ENCODE measurements at regions not wholly inside any gene's neighbourhood (a gene's known extent, or its start where the extent isn't known, plus 50 kb on each side); places are given as distances from the start of the nearest gene placed in this dataset.
"Not testable (repeated sequence)": the region's sequence is repeated elsewhere in the genome, so short reads cannot be mapped to it uniquely, and the experiment has no call there.

DNA sequence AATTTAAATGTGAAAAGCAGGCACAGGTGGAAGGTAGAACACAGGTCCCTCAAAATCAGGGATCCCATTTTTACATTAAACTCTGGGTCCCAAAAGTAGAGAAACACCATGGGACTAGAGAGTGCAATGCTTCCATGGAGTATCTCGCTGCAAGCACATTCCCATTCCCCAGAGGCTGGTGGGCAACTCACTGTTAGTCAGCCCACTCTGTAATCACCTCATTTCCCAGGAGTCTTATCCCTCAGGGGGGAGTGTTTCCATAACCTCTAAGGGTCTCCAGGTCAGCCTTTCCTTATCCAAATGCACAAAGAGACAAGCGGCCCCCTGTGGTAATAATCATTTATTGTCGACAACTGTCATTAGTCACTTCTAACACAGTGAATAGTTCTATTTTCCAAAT, 490.1 kb upstream of the LRRC7 start:
- FAIRE-seq (no peak), DNase-seq (ENCODE audit: insufficient read length, low spot score) (no peak)
- TF ChIP-seq, protein P1, sequence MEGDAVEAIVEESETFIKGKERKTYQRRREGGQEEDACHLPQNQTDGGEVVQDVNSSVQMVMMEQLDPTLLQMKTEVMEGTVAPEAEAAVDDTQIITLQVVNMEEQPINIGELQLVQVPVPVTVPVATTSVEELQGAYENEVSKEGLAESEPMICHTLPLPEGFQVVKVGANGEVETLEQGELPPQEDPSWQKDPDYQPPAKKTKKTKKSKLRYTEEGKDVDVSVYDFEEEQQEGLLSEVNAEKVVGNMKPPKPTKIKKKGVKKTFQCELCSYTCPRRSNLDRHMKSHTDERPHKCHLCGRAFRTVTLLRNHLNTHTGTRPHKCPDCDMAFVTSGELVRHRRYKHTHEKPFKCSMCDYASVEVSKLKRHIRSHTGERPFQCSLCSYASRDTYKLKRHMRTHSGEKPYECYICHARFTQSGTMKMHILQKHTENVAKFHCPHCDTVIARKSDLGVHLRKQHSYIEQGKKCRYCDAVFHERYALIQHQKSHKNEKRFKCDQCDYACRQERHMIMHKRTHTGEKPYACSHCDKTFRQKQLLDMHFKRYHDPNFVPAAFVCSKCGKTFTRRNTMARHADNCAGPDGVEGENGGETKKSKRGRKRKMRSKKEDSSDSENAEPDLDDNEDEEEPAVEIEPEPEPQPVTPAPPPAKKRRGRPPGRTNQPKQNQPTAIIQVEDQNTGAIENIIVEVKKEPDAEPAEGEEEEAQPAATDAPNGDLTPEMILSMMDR (IDR thresholded peaks at IDR 0.05; ENCODE audit: insufficient read depth, missing control alignments), result no peak

DNA sequence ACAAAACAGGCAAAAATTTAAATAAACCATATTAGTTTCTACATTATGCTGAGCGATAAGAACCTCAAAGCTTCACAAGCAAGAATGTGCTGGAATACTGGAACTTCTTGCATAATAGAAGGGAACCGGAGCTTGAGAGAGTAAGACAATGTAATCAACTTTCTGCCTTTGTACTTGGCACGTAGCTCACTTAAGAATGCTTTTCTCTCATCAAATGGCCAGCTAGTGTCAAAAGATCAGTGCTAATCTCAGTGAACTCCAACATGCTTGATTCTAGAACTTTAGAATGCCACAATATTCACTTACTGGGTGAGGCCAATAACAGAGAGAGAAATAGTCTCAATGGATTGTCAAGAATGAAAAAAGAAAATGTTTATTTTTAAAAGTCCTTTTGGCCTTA, 486.1 kb upstream of the LRRC7 start:
- no peak for FAIRE-seq
- TF ChIP-seq, protein P1 (IDR thresholded peaks at IDR 0.05; ENCODE audit: insufficient read depth, missing control alignments), result no peak
- no peak for DNase-seq (ENCODE audit: insufficient read length, low spot score)

DNA sequence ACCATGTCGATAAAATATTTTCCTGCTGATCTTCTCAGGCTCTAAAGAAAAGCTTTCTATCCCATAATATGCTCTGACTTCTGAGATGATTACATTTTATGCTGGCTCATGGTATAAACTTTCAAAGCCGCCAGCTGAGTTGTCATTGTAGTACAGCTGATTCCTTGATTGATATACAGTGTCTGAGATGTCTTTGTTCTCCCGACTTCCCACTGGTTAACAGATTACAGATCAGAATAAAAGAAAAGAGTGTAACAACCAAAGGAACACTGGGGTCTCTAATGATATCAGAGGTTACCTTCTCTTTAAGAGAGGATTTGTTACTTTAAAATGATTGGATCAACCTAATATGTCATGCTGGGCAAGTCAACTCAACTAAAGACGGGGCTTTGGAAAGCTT, 485.4 kb upstream of the LRRC7 start:
- no peak for FAIRE-seq
- no peak for DNase-seq (ENCODE audit: insufficient read length, low spot score)
- TF ChIP-seq, protein P1 (IDR thresholded peaks at IDR 0.05; ENCODE audit: insufficient read depth, missing control alignments), result no peak

DNA sequence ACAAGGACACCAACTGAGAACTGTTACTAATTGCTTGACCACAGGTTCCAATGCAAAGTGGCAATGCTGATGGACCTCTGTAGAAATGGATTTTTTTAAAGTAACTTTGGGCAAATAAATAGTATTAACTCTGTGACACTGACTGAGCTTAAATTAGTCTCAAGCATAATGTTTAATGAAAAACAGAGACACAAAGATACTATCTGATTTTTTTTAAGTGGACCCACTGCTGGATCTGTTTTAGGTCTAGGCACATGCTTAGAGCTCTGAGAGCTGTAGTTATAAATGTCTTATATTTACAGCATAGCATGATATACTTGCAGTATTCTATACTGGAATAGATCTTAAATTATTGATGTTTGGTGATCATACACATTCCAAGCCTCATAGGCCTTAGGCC, 481.6 kb upstream of the LRRC7 start:
- TF ChIP-seq, protein P1 (IDR thresholded peaks at IDR 0.05; ENCODE audit: insufficient read depth, missing control alignments), result no peak
- FAIRE-seq (no peak), DNase-seq (ENCODE audit: insufficient read length, low spot score) (no peak)

DNA sequence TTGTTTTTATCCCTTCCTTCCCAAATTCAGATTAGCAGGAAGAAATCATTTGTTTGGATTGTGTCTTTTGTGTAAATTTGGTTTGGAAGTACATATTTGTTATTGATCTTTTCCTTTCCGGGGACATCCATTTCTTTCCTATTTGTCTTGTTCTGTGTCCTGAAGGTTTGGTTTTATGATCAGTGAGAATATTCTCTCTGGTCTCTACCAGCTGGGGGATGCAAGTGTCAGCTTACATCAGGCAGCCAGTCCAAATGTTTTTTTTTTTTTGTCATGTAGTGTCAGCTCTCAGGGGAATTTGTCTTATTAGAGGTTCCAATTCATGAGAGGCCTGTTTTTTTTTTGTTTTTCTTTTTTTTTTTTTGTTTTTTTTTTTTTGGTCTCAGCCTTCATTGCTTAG, 479.2 kb upstream of the LRRC7 start:
- DNase-seq (ENCODE audit: insufficient read length, low spot score), result no peak
- FAIRE-seq, result no peak
- TF ChIP-seq, protein P1 (IDR thresholded peaks at IDR 0.05; ENCODE audit: insufficient read depth, missing control alignments), result no peak

DNA sequence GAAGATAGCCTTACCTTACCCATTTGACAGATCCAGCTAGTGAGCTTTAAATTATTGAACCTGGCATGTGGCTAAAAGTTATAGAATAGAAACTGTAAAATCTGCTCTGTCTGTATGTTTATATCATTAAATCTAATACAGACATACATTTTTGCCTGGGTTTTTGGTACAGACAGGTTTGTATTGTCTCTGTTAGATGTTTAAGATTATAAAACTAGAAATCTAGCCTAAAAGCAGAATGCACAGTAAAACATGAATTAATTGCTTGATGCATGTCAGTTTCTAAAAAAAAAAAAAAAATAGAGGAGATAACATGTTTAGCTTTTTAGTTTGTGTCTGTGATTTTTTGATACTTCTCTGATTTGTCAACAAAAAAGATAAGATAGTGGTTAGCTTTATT, 477.6 kb upstream of the LRRC7 start:
- FAIRE-seq (no peak), DNase-seq (ENCODE audit: insufficient read length, low spot score) (no peak)
- TF ChIP-seq, protein P1 (IDR thresholded peaks at IDR 0.05; ENCODE audit: insufficient read depth, missing control alignments), result no peak

DNA sequence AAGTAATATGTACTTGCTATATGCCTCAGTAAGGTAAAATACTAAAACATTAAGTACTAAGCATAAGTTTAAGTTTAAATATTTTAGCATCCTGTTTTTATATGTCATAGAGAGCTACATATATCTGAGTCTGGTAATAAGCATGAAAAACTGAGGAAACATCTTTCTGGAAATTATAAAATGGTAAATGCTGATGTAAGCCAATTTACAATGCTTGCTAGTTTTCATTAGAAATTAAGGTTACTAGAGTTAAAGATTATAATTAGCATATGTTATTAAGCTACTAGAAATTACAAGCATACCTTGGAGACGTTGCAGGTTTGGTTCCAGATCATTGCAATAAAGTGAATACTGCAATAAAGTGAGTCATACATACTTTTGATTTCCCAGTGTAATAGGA, 477.0 kb upstream of the LRRC7 start:
- TF ChIP-seq, protein P1 (IDR thresholded peaks at IDR 0.05; ENCODE audit: insufficient read depth, missing control alignments), result no peak
- DNase-seq (ENCODE audit: insufficient read length, low spot score), result no peak
- FAIRE-seq, result no peak

DNA sequence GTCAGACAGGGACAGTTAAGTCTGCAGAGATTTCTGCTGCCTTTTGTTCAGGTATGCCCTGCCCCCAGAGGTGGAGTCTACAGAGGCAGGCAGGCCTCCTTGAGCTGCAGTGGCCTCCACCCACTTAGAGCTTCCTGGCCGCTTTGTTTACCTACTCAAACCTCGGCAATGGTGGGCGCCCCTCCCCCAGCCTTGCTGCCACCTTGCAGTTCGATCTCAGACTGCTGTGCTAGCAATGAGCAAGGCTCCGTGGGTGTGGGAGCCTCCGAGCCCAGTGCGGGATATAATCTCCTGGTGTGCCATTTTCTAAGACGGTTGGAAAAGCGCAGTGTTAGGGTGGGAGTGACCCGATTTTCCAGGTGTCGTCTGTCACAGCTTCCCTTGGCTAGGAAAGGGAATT, 465.7 kb upstream of the LRRC7 start:
- DNase-seq (ENCODE audit: insufficient read length, low spot score); FAIRE-seq: not testable (repeated sequence)

All from D721Med (cell line).